Brain microvascular endothelial cell (primary cell): ENCODE measurements at regions not wholly inside any gene's neighbourhood (a gene's known extent, or its start where the extent isn't known, plus 50 kb on each side); places are given as distances from the start of the nearest gene placed in this dataset.

ENCODE experiments used
- DNase-seq: peaks from one replicate; pipeline ENCODE4 v3.0.0-alpha.2; 2020
- H3K27ac ChIP-seq: fragments of 250-450 bp; sonication (Bioruptor Pico); 2 replicates; pipeline ENCODE4 v1.5.1; 2020; ENCODE audit warnings: mild to moderate bottlenecking, moderate library complexity
- H3K27me3 ChIP-seq: fragments of 250-450 bp; sonication (Bioruptor Pico); replicated peaks from 2 replicates; pipeline ENCODE4 v1.5.1; 2020; ENCODE audit warnings: mild to moderate bottlenecking
- H3K36me3 ChIP-seq: fragments of 250-450 bp; sonication (Bioruptor Pico); replicated peaks from 2 replicates; pipeline ENCODE4 v1.5.1; 2020; ENCODE audit warnings: mild to moderate bottlenecking
- H3K4me3 ChIP-seq: 2 replicates; pipeline ENCODE4 v1.5.1; 2011; ENCODE audit warnings: low read depth, mild to moderate bottlenecking, control low read depth, low read length, moderate library complexity
- CTCF ChIP-seq: IDR thresholded peaks from 2 replicates; pipeline ENCODE4 v1.5.1; 2011; ENCODE audit warnings: low read depth, mild to moderate bottlenecking, moderate library complexity, low read length, control low read depth, inconsistent platforms; ENCODE audit errors: missing control alignments
- in situ Hi-C: cut with HindIII; loops from 2 replicates; pipeline ENCODE4 v1.10.0; 2017; ENCODE audit warnings: low sequenced_read_pairs, low pct_ligation_motif_present

- Histone ChIP-seq H3K27me3 (peaks cover 33% of the 10 kb centered on the region), H3K4me3 (no peak overlapping the region), H3K36me3 (no peaks in the 10 kb centered on the region), H3K27ac (no peak overlapping the region)
- DNase-seq: no peak
- no peak for TF ChIP-seq CTCF
- in situ Hi-C loops: no loop called here
Measured at GRCh38 chr3:14297305-14297704, 105.1 kb upstream of the SLC6A6 start.

- no peak for DNase-seq
- Histone ChIP-seq H3K4me3 (no peak overlapping the region), H3K27me3 (peaks cover 33% of the 10 kb centered on the region), H3K36me3 (no peaks in the 10 kb centered on the region), H3K27ac (no peak overlapping the region)
- no peak for TF ChIP-seq CTCF
- in situ Hi-C loops: no loop called here
Measured at GRCh38 chr3:14297784-14298236, 104.6 kb upstream of the SLC6A6 start.

GRCh38 chr3:14298442-14298841 lies 104.0 kb upstream of the SLC6A6 start:
- Histone ChIP-seq H3K27ac (no peak overlapping the region), H3K27me3 (peaks cover 39% of the 10 kb centered on the region), H3K36me3 (no peaks in the 10 kb centered on the region), H3K4me3 (no peak overlapping the region)
- TF ChIP-seq CTCF: no peak
- no peak for DNase-seq
- in situ Hi-C loops: no loop called here

DNA sequence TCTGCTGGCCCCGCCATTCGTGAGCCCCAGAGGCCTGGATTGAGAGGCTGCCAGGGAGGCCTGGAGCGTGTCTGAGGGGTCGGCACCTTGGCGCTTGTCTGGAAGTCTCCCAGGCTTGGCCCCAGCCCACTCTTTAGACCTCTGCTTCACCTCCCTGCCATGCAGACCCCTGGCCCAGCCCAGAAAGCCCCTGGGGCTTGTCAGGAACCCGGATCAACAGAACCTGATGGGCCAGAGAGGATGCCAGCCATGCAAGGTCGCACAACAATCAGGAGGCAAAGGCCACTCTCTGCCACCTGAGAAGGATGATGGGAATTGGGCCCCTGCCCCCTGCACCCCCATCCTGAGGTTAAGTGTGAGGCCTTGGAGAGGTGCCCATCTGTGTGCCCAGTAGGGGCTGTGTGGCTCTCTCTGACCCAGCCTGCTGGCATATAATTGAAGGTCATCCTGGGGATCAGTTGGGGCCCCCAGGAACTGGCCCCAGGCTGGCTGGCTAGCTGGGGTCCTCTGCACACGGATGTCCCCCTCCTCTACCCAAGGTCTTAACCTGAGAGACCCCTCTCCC lies 103.3 kb upstream of the SLC6A6 start:
- no peak overlapping the region for H3K27ac ChIP-seq
- H3K36me3 ChIP-seq: no peaks in the 10 kb centered on the region
- H3K27me3 ChIP-seq: peaks cover 39% of the 10 kb centered on the region
- H3K4me3 ChIP-seq: no peak overlapping the region
- no peak for DNase-seq
- TF ChIP-seq CTCF: no peak
- in situ Hi-C loops: no loop called here

GRCh38 chr3:14299767-14300166 lies 102.6 kb upstream of the SLC6A6 start:
- Histone ChIP-seq H3K36me3 (no peaks in the 10 kb centered on the region), H3K27me3 (peaks cover 44% of the 10 kb centered on the region), H3K27ac (no peak overlapping the region), H3K4me3 (no peak overlapping the region)
- DNase-seq: no peak
- in situ Hi-C loops: no loop called here
- TF ChIP-seq CTCF: no peak
